GM13977 (cell line): ENCODE measurements at regions not wholly inside any gene's neighbourhood (a gene's known extent, or its start where the extent isn't known, plus 50 kb on each side); places are given as distances from the start of the nearest gene placed in this dataset.
"Not testable (repeated sequence)": the region's sequence is repeated elsewhere in the genome, so short reads cannot be mapped to it uniquely, and the experiment has no call there.

Source experiments
- DNase-seq: peaks from one replicate; pipeline ENCODE4 v3.0.0; 2012; ENCODE audit warnings: low spot score
- in situ Hi-C: fragments of 300-500 bp; cut with MboI; formaldehyde crosslinking; loops from one replicate; pipeline ENCODE4 v1.12.0; 2022; ENCODE audit warnings: low sequenced_read_pairs, low pct_unique_long_range_greater_than_20kb, mixed read lengths, inconsistent platforms; ENCODE audit not compliant: unreplicated experiment
- TF ChIP-seq, protein P1 (sequence below): IDR thresholded peaks from 2 replicates; pipeline ENCODE4 v1.5.1; 2012; ENCODE audit warnings: mild to moderate bottlenecking, control low read depth; ENCODE audit not compliant: insufficient read depth; ENCODE audit errors: extremely low read depth, missing control alignments

DNA sequence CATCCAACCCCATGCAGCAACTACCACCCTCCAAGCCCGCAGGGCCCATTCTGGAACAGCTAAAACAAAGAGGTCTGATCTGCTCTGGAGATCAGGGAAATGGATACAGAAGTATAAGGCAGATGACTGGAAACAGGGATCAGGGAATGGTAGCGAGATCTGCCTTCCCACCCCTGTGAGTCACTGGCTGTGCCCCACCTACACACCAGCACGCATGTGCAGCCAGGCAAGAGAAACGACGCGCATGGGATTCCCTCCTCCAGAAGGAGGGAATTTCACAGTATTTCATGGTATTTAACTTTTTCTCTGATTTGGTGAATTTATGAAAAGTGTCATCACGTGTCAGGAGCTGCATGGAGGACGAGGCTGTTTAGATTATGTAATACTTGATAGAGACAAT, 116.7 kb downstream of the ARRDC4 start:
- TF ChIP-seq, protein P1, sequence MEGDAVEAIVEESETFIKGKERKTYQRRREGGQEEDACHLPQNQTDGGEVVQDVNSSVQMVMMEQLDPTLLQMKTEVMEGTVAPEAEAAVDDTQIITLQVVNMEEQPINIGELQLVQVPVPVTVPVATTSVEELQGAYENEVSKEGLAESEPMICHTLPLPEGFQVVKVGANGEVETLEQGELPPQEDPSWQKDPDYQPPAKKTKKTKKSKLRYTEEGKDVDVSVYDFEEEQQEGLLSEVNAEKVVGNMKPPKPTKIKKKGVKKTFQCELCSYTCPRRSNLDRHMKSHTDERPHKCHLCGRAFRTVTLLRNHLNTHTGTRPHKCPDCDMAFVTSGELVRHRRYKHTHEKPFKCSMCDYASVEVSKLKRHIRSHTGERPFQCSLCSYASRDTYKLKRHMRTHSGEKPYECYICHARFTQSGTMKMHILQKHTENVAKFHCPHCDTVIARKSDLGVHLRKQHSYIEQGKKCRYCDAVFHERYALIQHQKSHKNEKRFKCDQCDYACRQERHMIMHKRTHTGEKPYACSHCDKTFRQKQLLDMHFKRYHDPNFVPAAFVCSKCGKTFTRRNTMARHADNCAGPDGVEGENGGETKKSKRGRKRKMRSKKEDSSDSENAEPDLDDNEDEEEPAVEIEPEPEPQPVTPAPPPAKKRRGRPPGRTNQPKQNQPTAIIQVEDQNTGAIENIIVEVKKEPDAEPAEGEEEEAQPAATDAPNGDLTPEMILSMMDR: no peak
- in situ Hi-C loops: no loop called here
- DNase-seq: no peak

DNA sequence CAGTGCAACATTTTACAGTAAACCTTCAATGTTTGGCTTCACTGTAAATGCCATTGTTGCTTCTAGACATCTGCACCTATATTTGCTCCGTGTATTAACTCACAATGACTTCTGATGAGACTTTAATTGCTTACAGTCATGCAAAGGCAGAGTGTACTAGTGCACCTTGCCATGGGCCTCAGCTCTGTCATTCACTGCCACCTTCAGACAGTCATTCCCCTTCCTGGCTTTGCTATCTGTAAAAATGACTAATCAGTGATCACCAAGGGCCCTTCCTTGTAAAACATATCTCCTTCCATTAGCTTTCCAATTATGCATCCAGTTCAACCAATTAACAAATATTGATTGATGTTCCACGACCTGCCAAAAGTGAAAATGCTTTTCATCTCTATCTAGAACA, 120.3 kb downstream of the ARRDC4 start:
- in situ Hi-C loops: no loop called here
- DNase-seq: no peak
- TF ChIP-seq, protein P1: no peak

DNA sequence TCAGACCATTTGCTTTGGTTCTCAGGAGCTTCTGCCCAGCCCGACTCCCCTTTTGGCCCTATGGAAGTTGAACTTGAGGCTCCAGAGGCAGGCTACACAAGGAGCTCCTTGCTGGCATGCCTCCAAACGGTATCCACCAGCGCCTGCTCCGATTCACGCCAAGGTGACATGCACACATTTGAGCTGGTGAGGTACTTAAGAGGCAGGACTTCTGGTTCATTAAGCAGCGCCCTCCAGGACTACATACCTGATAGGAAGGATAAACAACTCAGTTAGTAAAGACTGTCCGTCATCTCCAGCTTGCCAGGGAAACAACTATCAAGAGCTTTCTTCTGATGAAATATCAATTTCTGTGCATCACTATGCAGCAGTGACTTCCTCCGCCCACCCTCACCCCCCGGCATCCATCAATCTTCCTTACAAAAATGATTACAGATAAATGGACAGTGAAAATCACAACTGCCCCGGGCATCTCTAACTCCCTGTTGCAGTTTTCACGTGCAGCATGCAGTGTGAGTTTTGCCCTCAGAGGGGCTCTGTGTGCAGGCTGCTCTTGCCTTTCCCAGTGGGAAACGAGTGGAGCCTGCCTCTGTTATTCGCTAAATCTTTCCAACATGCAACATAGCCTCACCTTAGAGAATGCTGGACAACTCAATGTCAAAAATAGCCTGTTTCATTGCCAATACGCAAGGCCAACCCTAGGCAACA, 122.9 kb downstream of the ARRDC4 start:
- TF ChIP-seq, protein P1: no peak
- in situ Hi-C loops: no loop called here
- DNase-seq: no peak

DNA sequence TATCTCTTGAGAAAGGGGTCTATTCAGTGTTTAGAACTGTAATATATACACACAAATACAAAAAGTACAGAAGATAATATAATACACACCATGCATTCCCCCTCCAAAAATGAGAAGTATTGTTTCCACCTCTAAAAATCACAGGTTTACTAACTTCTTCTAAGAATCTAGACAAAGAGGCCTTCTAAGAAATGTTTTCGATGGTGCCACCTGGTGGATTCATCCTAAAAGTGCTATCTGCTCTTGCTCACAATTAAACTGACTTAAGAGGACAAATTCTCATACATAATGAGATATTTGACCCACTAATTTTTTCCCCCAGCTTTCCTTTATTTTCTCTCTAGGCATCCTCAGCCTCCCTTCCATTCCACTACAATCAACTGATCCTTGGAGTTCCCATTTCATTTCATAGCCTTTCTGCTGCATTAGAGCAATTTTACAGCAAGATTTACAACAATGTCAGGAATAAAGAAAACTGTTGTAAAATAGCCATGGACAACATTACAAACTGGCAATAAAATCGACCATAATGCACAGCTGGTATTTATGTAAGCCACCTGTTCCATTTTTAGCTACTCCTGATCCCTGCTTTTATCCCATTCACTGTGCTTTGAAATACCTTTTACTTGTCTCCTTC, 124.6 kb downstream of the ARRDC4 start:
- in situ Hi-C loops: no loop called here
- peak; percentile 40 for DNase-seq

DNA sequence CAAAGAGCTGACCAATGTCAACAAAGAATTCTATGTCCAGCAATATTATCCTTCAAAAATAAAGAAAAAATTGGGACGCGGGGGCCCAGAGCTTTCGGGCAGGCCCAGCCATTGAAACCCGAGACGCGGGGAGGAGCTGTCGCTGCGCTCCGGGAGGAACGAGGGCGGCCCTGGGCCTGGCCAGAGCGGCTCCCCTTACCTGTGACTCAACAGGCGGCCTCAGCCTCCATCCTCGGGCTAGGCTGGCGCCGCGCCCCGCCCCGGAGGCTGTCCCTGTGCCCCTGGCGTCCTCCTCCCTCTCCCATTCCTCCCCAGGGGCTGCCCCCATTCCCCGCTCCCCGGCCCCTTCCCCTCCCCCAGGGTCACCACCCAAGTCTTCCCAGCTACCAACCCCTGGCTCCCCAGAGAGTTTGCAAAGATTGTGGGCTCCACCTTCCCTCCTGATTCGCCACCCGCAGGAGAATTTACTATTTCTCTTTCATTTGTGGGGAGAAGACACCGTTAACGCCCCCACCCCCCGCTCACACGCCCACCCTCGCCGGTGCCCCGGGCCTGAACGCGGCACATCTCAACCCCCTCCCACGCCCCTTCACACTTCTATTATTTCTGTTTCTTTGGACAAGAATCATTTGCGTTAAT, 127.9 kb downstream of the ARRDC4 start:
- in situ Hi-C loops, DNase-seq: not testable (repeated sequence)

More for the DNA sequence above, 124.6 kb downstream of the ARRDC4 start:
- TF ChIP-seq, protein P1: peak; percentile 48

DNA sequence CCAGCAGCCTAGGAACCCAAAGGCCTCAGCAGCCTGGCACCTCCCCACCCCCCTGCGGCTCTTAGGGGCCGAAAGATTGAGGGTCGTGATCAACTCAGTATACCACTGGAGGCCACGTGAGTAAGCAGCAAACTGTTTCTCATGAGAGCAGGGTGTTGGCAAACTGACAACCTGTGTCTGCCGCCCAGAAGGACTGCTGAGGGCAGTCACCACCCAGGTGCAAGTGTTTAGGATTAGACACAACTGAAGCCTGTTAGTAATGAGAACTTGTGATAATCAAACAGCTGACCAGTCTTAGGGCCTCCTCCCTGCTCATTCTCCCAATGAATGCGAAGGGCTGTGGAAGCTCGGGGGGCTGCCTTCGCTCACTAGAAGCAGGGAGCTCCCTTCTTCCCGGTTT, 128.8 kb downstream of the ARRDC4 start:
- DNase-seq, in situ Hi-C loops: not testable (repeated sequence)

DNA sequence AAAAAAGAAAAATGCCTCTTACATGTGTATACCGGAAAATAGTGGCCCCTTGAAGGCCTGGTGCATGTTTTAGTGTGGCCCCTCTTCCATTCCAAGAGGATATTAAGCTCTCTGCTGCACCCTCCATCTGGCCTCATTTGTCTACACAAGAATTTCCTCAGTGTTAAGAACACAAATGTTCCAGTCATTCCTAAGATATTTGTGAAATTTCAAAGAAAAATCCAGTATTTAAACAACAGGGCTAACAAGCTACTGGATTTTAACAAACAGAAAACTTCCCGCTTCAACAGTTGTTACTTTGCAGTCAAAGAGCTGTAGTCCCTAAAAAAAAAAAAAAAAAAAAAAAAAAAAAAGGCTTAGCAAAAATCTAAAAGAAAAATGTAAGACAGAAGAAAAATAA, 137.5 kb downstream of the ARRDC4 start:
- DNase-seq, in situ Hi-C loops: not testable (repeated sequence)

DNA sequence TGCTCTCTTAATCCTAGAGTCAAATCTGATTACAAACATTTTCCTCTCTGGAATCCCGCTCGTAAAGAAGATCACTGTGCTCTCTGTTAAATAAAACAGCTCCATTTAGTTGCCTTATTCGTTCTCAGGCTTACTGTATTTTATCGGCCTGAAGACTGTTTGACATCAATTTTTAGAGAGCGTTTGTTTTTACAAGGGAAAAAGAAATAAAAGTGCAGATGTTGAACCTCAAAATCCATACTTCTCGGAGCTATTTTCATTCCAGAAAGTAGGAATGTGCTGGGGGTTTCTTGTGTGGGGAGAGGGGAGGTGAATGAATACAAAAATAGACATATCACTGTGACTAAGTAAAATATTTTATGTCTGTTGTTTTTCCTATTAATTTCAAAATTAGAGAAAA, 140.1 kb downstream of the ARRDC4 start:
- in situ Hi-C loops: not testable (repeated sequence)

DNA sequence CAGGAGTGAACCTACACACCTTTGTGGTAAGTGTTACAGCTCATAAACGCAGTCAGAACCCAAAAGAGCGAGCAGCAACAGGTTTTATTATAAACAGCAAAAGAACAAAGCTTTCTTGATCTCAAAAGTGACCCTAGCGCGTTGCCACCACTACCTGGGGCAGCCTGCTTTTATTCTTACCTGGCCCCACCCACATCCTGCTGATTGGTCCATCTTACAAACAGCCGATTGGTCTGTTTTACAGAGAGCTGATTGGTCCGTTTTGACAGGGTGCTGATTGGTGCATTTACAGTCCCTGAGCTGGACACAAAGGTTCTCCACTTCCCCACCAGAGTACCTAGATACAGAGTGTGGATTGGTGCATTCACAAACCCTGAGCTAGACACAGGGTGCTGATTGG, 143.1 kb downstream of the ARRDC4 start:
- in situ Hi-C loops: no loop called here
- DNase-seq: no peak
- TF ChIP-seq, protein P1: no peak

More for the DNA sequence above, 140.1 kb downstream of the ARRDC4 start:
- DNase-seq: not testable (repeated sequence)

DNA sequence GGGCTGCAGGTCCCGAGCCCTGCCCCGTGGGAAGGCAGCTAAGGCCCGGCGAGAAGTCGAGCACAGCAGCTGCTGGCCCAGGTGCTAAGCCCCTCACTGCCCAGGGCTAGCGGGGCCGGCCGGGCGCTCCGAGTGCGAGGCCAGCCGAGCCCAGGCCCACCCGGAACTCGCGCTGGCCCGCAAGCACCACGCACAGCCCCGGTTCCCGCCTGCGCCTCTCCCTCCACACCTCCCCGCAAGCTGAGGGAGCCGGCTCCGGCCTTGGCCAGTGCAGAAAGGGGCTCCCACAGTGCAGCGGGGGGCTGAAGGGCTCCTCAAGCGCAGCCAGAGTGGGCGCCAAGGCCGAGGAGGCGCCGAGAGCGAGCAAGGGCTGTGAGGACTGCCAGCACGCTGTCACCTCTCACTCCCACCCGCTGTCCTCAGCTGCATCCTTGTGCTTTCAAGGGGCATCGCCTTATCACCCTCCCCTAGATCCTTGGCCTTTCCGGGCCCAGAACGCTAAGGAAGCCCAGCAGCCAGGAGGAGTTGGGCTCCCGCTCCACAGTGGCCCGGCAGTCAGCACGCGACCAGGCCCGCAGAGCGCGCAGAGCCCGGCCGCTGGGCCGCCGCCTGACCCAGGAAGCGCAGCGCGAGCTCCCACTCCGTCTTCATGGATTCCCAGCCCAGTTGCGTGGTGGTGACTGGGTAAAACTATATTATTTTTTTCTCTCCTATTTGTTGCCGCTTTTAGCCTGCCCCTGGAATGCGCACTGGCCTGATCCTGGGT, 144.1 kb downstream of the ARRDC4 start:
- in situ Hi-C loops, DNase-seq: not testable (repeated sequence)

DNA sequence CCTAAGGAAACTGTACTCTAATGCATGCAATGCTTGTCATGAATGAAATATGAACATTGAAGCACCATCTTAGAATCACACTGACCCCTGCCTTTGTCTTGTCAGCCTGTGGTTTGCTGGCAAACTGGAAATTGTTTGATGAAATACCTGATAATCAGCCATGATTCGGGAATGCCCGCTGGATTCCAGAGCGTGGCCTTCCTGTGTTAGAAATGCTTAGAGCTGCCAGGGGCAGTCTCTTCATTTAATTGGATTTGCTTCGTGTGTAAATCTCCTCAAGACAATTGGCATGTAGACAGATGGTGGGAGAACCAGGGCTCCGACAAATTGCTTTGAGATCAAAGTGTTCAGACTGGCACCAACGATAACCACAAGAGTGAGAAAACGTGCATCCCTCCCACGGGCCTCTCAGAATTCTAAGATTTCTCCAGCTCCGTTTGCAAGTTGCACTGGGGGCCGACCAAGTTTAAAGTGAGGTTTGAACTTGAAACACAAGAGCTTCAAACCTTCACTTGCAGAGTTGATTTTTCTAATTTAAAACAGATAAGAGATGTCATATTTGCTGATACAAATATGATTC, 146.2 kb downstream of the ARRDC4 start:
- DNase-seq, in situ Hi-C loops: not testable (repeated sequence)
